GM19328 (cell line): ENCODE measurements at regions not wholly inside any gene's neighbourhood (a gene's known extent, or its start where the extent isn't known, plus 50 kb on each side); places are given as distances from the start of the nearest gene placed in this dataset.
"Not testable (repeated sequence)": the region's sequence is repeated elsewhere in the genome, so short reads cannot be mapped to it uniquely, and the experiment has no call there.

Source experiments
- ATAC-seq: cut with Tn5 transposase; IDR thresholded peaks from one replicate; pipeline ENCODE4 v1.9.1; 2021; ENCODE audit warnings: mild to moderate bottlenecking, moderate library complexity; ENCODE audit not compliant: unreplicated experiment

DNA sequence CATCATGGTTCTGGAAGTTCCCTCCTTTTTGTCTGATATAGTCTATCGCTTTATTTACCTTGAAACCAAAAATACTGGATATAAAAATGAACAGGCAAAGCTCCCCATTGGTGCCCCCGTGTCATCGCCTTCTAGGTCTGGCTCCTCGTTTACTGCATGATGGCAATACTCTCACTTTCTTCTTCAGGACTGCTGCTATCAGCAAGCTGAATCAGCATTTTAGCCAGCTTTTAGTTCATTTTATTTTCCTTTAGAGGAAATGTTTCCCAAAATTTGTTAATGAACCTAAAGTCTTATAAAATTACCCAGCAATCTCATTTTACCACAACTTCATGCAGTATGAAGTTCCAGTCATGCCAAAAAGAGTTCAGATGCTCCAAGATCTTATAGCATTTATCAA is 80.5 kb downstream of the ZIC3 start:
- no peak for ATAC-seq

DNA sequence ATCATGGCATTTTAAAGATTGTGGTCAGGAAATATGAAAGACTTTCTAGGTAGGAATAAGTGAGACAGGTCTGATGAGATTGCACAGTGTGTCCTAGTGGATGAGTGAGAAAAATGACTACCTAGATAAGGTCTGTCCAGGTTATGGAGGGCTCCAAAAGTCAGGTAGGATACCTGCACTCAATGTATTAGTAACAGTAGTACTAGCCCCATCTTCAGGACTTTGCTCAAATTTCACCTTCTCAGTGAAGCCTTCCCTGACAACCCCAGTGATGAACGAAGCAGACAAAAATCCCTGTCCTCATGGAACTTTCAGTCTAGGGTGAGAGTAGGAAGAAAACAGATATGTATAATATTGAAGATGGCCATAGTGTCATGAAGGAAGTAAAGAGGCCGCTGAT is 85.7 kb downstream of the ZIC3 start:
- ATAC-seq, result no peak

DNA sequence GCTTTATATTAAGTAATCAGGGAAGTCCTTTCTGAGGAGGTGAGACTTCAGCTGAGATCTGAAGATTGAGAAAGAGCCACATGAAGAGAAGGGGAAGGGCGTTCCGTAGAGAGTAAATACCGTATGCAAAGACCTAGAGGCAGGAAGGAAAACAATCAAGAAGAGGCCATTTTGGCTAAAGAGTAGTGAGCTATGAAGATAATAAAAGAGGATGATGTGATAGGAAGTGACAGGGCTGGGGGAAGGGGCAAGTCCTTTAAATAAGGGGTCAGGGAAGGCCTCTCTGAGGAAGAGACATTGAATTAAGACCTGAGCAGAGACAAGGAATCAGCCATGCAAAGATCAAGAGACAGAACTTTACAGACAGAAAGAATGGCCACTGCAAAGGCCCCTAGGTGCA is 86.2 kb downstream of the ZIC3 start:
- no peak for ATAC-seq

DNA sequence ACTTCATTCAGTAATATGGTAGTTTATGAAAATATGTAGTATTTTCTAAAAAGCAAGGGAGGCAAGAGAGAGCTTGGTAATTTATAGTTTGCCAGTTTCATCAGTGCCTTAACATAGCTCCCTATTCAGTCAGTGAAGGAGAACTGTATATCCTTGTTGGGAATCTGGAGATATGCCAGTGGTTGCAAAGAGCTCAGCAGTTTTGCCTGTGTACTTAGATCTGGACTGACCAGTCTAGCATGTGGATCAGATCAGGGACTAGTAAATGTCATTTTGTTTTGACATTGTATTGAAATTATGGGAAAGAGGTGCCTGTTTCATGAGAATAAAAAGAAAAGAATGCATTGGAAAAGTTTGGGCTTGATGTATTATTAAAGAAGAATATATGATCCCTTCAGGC is 88.6 kb downstream of the ZIC3 start:
- ATAC-seq, result no peak

DNA sequence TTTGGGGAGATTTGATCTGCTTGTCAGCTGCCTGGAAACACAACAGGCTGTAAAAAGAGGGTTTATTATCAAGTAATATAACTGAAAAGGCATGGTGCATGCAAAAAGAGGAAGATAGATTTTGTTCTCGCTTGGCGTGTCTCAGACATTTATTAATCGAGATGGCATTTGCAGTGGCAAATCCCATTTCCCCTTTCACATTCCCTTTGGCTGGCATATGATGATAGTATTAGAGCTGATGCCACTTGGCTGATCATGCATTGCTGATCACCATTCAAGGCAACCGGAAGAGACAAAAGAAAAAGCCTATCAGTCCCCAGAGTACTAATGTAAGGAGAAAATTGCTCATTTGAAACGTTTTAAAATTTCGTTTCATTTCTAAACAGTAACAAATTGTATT is 101.8 kb downstream of the ZIC3 start:
- no peak for ATAC-seq

DNA sequence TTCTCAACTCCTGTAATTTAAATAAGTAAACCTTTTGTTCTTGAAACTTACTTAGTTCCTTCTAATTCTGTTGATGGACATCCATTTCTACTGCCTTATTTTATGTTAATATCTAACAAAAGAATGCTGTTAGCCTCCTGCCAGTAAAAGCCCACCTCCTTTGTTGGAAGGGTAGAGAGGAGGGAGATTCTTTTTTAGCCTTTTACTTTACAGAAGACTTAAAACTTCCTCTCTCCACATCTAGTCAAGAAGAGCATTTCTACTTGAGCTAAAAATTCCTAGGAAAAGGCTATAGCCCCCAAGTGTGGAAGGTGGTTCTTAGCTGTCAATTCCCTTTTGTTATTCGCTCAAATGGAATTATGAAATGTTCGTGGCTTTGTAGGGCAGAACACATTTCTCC is 118.7 kb downstream of the ZIC3 start:
- no peak for ATAC-seq

DNA sequence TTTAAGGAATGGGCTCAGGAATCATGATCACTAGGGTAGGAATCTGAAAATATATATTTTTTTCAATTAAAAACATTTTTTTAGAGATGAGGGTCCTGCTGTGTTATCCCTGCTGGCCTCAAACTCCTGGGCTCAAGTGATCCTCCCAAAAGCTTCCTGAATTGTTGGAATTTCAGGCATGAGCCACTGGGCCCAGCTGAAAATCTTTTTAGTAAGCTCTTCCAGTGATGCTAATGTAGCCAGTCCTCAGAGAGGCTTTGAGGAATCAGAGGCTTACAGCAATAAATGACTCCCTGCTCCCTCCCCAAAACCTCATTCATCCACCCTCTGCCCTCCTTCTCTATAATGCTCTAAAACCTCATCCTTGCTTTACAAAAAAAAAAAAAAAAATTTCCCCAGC is 129.5 kb downstream of the ZIC3 start:
- no peak for ATAC-seq

DNA sequence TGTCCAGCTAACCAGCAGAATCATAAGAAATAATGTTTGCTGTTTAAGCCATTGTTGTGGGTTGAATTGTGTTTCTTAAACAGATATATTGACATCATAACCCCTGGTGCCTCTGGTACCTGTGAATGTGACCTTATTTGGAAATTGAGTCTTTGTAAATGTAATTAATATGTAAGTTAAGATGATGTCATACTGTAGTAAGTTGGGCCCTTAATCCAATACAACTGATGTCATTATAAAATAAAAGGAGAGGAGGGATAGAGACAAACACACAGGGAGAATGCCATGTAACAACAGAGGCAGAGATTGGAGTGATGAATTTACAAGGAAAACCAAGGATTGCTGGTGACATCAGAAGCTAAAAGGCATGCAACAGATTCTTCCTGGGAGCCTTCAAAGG is 141.4 kb downstream of the ZIC3 start:
- no peak for ATAC-seq

DNA sequence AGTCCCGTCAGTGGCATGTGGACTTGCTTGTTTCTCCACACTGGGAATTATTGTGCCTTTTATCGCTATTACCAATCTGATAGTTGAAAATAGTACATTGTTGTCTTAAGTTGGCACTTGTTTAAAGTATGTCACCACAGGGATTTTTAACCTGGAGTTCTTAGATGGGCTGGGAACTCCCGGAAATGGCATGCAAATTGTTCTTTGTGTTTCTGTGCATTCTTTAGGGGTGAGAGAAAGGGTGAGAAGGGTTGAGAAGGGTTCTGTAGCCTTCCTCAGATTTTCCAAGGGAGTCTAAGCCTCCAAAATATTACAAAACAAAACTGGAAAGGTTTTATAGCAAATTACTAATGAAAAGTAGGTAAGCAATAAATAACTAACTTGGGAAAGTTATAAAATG is 176.9 kb downstream of the ZIC3 start:
- ATAC-seq, result no peak

DNA sequence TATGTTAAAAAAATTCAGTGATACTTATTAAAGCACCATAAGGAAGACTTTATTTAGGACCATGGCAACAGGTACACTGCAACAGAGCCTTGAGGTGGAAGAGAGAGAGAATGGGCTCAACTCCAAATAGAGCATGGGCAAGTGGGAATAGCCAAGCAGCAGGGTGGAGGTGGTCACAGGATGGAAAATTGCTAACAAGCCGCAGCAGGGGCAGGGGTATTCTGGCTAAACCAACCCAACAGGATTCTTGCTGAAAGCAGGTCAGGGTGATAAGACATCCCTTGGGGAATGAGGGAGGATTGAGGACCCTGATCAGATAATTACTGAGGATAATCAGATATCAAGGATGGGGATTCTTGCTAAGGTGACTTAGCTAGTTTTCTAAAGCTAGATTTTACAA is 177.5 kb downstream of the ZIC3 start:
- no peak for ATAC-seq

DNA sequence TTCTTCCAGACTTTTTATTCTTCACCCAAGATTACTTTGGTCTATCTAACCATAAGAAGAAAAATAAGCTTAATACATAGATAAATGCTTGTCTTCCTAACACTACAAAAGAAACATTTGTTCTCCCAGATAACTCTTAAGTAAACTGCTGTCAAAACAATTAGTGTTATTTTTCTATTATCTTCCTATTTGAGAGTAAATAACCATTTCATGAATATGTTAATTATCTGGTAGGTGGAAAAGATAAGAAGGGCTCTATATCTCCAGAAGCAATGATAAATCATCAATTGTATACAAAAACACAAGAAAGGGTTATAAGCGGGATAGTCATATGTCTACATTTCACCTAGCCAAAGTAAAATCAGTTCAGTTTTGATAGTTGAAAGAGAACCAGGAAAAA is 180.4 kb downstream of the ZIC3 start:
- ATAC-seq, result no peak

DNA sequence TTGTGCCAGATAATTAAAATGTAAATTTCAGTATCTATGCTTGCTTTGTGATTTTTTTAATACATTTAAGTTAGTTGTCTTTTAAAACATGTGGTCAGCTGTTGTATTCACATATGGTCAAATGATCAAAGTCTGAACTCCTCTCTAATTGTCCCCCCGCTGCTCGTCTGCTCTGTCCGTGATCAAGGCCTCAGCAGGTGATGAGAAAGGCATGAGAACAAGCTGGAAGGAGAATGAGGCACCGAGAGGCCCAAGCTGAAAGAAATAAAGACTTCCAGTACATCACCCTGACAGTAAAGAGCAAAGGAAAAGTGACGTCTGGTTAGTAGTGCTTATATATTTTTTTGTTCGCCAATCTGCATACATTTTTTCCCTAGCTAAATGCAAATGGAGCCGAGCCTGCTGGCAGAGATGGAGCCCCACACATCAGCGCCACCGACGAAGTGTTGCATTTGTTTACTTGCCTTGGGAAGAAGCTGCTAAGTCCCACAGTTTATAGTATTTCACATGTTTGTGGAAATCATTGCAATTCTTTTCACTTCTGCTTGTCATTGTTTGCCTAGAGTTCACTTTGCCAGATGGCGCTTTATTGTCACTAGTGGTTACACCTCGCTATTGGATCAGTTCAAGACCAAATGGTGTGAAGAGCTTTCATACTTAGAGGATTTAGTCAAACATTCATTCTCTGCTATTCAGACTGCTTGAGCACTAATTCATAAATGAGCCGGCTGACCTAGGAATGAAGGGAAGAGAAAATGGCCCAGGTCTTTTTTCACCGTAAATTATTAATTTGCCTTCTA is 181.5 kb downstream of the ZIC3 start:
- no peak for ATAC-seq

DNA sequence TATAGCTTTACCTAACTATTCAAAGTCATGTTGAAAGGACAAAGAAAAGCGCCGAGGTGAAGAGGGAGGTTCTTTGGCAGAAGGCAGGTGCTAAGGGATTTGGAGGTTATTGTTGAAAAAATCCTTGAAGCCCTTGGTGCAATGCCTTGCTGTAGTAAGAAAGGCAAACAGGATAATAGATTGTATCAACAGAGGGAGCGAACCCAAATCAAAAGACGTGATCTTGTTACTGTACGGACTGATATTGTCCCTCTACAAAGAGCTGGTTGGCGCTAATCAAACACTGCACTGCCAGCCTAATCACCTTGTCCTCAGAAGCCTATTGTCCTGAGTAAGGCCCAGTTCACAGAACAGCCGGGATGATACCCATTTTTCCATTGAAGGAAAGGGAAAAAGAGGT is 182.9 kb downstream of the ZIC3 start:
- ATAC-seq, result no peak

DNA sequence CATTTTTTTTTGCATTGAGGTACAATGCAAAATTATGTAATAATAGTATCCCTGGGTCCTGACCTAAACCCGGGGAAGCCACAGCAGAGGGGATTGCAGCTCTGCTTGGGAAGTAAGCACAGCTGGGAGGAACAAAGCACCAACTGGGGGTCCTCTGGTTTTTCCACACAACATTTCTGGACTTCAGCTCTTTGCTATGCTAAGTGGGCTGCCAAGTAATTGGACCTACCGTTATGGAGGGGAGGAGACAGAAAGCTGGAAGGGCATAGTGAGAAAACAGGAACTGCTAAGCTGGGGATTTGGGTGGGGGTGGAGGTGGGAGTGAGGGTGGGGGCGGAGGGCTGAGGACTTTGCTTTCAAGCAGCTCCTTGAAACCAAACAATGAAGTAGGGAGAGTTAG is 183.3 kb downstream of the ZIC3 start:
- ATAC-seq, result no peak

DNA sequence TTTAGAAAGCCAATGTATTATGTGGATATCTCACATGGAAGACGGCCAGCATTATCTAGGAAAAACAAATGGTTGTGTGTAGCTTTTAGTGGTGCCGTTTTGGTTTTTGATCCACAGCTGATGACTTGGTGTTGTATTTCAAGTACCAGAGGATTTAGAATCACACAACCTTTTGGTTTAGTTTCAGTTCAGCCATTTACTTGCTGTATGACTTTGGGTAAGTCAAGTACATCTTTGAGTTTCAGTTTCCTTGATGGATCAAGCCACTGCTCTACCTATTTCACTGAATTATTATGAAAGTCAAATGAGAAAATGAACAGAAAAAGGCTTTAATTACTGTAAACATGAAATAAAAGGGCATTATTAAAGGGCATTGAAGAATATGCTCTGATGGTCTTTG is 205.6 kb downstream of the ZIC3 start:
- no peak for ATAC-seq

DNA sequence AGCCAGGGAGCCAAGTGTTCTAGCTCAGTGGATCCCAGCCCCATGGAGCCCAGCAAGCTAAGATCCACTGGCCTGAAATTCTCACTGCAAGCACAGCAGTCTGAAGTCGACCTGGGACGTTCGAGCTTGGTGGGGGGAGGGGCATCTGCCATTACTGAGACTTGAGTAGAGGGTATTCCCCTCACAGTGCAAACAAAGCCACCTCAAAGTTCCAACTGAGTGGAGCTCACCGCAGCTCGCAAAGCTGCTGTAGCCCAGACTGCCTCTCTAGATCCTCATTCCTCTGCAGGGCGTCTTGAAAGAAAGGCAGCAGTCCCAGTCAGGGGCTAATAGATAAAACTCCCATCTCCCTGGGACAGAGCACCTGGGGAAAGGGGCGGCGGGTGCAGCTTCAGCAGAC is 226.3 kb downstream of the ZIC3 start:
- ATAC-seq, result no peak

DNA sequence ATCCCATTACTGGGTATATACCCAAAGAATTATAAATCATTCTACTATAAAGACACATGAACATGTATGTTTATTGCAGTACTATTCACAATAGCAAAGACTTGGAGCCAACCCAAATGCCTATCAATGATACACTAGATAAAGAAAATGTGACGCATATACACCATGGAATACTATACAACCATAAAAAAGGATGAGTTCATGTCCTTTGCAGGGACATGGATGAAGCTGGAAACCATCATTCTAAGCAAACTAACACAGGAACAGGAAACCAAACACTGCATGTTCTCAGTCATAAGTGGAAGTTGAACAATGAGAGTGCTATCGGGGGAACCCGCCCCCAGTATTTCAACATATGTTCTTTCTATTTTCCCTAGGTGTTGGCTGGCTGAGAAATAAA is 232.0 kb downstream of the ZIC3 start:
- not testable (repeated sequence) for ATAC-seq

DNA sequence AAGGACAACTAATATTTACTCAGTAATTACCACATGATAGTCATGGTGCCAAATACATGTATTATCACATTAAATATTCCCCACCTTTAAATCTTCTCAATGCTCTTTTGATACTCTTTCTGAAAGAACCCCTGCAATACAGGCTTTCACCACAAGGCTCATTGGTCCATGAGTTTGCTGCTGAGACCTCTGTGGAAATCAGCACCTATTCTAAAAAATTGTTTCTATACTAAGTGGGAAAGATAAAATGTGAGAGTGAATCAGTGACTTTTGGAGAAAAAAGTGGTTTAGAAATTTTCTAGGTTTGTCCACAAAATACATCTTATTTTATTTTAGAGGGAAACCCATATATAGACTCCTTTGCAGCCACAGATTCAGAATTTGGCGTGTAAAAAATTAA is 257.3 kb downstream of the ZIC3 start:
- ATAC-seq, result no peak

DNA sequence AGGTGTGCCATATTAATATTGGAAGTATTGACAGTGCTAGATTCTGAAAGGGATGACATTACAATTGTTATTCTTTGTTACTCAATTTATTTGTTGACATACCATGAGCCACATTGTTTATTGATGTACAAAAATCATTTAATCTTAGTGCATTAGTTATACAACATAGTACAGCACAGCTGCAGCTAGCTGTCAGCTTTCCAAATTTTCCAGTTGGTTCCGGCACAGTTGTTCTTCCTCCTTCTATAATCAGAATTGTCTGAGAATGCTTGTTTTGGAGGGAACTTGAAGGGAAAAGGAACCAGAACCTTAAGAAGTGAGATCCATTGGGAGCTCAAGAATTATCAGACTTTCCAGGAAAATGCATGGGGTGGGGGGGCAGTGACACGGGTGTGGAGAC is 281.4 kb downstream of the ZIC3 start:
- ATAC-seq, result no peak

DNA sequence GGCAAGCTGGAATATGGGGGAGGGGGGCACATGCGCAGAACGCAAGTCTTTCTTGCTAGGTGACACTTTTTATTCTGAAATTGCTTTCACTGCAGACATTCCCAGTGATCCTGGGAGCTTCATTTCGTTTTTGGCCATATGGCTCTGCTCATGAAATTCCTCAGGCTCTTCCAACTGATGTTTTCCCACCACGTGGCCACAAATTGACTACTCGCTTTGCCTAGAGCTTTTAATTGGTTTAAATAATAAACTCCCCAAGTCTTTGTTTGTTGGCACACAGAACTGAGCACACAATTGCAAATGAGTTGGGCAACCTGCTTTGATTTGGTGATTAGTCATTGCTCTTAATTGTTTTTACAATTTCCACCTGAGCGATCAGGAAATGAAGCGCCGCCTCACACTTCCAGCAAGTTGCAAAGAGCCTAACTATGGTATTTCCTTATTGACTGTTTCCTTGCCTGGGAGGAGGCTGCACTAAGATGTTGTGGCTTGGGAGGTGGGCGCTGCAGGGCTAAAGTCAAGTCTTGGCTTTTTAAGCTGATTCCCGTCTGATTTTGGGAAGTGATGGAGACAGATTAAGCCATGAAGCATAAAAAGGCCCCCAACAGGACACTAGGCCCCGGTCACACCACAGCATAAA is 282.5 kb downstream of the ZIC3 start:
- no peak for ATAC-seq

DNA sequence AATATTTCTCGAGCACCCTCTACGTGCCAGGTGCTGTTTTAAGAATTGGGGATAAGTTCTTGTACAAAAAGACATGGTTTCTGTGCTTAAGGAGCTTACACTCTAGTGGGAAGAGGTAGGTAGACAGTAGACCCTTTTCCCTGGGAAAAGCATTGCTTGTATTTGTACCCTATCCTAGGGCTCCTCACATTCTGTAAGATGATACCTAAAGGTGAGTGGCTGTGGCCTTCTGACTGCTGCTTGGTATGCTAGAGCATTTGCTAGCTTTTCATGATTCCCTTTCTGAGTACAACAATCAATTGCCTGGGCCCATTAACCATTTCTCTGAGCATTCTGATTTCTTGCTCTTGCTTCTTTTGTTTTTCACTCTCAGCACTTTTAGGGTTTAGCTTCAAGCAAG is 286.6 kb downstream of the ZIC3 start:
- no peak for ATAC-seq

DNA sequence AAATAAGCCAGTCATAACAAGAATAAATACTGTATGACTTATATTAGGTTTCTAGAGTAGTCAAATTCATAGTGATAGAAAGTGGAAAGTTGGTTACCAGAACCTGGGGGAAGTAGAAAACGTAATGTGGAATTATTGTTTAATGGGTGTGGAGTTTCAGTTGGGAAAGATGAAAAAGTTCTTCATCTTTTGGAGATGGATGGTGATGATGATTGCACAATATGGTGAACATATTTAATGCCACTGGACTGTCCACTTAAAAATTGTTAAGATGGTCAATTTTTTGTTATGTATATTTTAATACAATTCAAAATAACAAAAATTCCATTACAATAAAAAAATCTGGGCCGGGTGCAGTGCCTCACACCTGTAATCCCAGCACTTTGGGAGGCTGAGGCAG is 289.6 kb downstream of the ZIC3 start:
- ATAC-seq, result no peak

DNA sequence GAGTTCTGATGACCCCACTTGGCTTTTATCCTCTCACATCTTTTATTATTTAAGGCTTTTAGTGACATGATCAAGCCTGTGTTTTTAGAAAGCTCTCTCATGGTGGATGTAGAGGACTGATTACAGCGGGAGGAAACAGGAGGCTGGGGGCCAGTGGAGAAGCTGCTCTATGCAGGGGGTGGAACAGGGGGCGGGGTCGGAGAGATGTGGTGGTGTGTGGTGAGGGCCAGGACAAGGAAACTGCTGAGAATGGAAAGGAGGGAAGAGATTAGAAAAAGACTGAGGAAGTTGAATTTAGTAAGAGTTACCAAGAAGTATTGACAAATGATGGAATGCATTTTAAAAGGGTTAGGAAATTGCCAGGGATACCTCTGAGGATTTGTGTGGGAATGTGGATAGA is 292.2 kb downstream of the ZIC3 start:
- ATAC-seq, result no peak
